Suprapubic skin (tissue), 4 donors: ENCODE measurements at regions not wholly inside any gene's neighbourhood (a gene's known extent, or its start where the extent isn't known, plus 50 kb on each side); places are given as distances from the start of the nearest gene placed in this dataset.
A peak's percentile ranks its signal among the peaks of the same experiment; 100 is the strongest.

ENCODE experiments used
- DNase-seq, 2 donors: peaks; one replicate each; pipeline ENCODE4 v3.0.0-alpha.2; 2019; ENCODE audit warnings: low spot score in 2 of 2
- H3K27ac ChIP-seq: fragments of 200-600 bp; sonication (generic); one replicate; pipeline ENCODE4 v1.5.1; 2019
- H3K27me3 ChIP-seq: fragments of 200-600 bp; sonication (generic); one replicate; pipeline ENCODE4 v1.5.1; 2019
- H3K36me3 ChIP-seq: fragments of 200-600 bp; sonication (generic); one replicate; pipeline ENCODE4 v1.5.1; 2019
- H3K4me1 ChIP-seq: fragments of 200-600 bp; sonication (generic); one replicate; pipeline ENCODE4 v1.5.1; 2019
- H3K4me3 ChIP-seq: fragments of 200-600 bp; sonication (generic); one replicate; pipeline ENCODE4 v1.5.1; 2019; ENCODE audit warnings: mild to moderate bottlenecking
- H3K9me3 ChIP-seq: fragments of 200-600 bp; sonication (generic); one replicate; pipeline ENCODE4 v1.5.1; 2019
- CTCF ChIP-seq, 2 donors: fragments of 200-600 bp in 1 of 2; fragments of 450-650 bp in 1 of 2; sonication (generic) in 1 of 2; IDR thresholded peaks; one replicate each; pipeline ENCODE4 v1.5.1; 2016 to 2019; ENCODE audit warnings: antibody characterized with exemption in 2 of 2, mild to moderate bottlenecking in 1 of 2, moderate library complexity in 1 of 2
- EP300 ChIP-seq: sonication (generic); formaldehyde crosslinking; IDR thresholded peaks from one replicate; pipeline ENCODE4 v1.6.1; 2017; ENCODE audit warnings: antibody characterized with exemption
- POLR2A ChIP-seq, 2 donors: fragments of 450-650 bp; IDR thresholded peaks; one replicate each; pipeline ENCODE4 v1.6.1; 2017; ENCODE audit warnings: antibody characterized with exemption in 2 of 2, mild to moderate bottlenecking in 2 of 2, moderate library complexity in 2 of 2
- POLR2AphosphoS5 ChIP-seq, 3 donors: sonication (generic); formaldehyde crosslinking; IDR thresholded peaks; one replicate each; pipeline ENCODE4 v1.6.1; 2017; ENCODE audit warnings: antibody characterized with exemption in 3 of 3
- WGBS: methylation state at CpG from one replicate; pipeline ENCODE4 v1.1.5; 2018; 5-methylcytosine and 5-hydroxymethylcytosine counted together

GRCh38 chr16:64397945-64398508 is 723.8 kb downstream of the CDH11 start:
- TF ChIP-seq EP300 (no peak), POLR2A (IDR thresholded peaks at IDR 0.05) (no peak), CTCF (IDR thresholded peaks at IDR 0.05) (no peak), POLR2AphosphoS5 (IDR thresholded peaks at IDR 0.05) (no peak)
- Histone ChIP-seq H3K27me3 (no peaks in the 10 kb centered on the region), H3K4me3 (no peak overlapping the region), H3K27ac (no peak overlapping the region), H3K36me3 (no peaks in the 10 kb centered on the region), H3K4me1 (no peaks in the 10 kb centered on the region), H3K9me3 (no peaks in the 10 kb centered on the region)
- DNase-seq: no peak
- 70% methylated on average over 3 of the region's 3 CpGs for WGBS

- 92% methylated on average over 3 of the region's 3 CpGs for WGBS
- no peaks in the 10 kb centered on the region for H3K4me1 ChIP-seq
- H3K36me3 ChIP-seq: no peaks in the 10 kb centered on the region
- no peaks in the 10 kb centered on the region for H3K27me3 ChIP-seq
- TF ChIP-seq CTCF (IDR thresholded peaks at IDR 0.05) (no peak), POLR2AphosphoS5 (IDR thresholded peaks at IDR 0.05) (no peak), POLR2A (IDR thresholded peaks at IDR 0.05) (no peak), EP300 (no peak)
- no peak overlapping the region for H3K4me3 ChIP-seq
- no peak overlapping the region for H3K27ac ChIP-seq
- no peak for DNase-seq
- H3K9me3 ChIP-seq: no peaks in the 10 kb centered on the region
These were observed 724.8 kb downstream of the CDH11 start for GRCh38 chr16:64397042-64397441.

- H3K27ac ChIP-seq: no peak overlapping the region
- TF ChIP-seq EP300 (no peak), POLR2AphosphoS5 (IDR thresholded peaks at IDR 0.05) (no peak), POLR2A (IDR thresholded peaks at IDR 0.05) (no peak), CTCF (IDR thresholded peaks at IDR 0.05) (no peak)
- 88% methylated on average over 1 of the region's 1 CpG for WGBS
- no peaks in the 10 kb centered on the region for H3K9me3 ChIP-seq
- DNase-seq: no peak
- H3K27me3 ChIP-seq: no peaks in the 10 kb centered on the region
- no peak overlapping the region for H3K4me3 ChIP-seq
- H3K4me1 ChIP-seq: peaks cover 6% of the 10 kb centered on the region
- no peaks in the 10 kb centered on the region for H3K36me3 ChIP-seq
These were observed 727.8 kb downstream of the CDH11 start for GRCh38 chr16:64394061-64394460.

- no peaks in the 10 kb centered on the region for H3K9me3 ChIP-seq
- 67% methylated on average over 1 of the region's 1 CpG for WGBS
- TF ChIP-seq EP300 (no peak), CTCF (IDR thresholded peaks at IDR 0.05) (no peak), POLR2A (IDR thresholded peaks at IDR 0.05) (no peak), POLR2AphosphoS5 (IDR thresholded peaks at IDR 0.05) (no peak)
These were observed 729.4 kb downstream of the CDH11 start for GRCh38 chr16:64392456-64392855.

GRCh38 chr16:64391063-64391600 is 730.7 kb downstream of the CDH11 start:
- TF ChIP-seq EP300 (no peak), CTCF (IDR thresholded peaks at IDR 0.05) (no peak), POLR2AphosphoS5 (IDR thresholded peaks at IDR 0.05) (no peak), POLR2A (IDR thresholded peaks at IDR 0.05) (no peak)
- Histone ChIP-seq H3K27me3 (no peaks in the 10 kb centered on the region), H3K9me3 (no peaks in the 10 kb centered on the region), H3K27ac (peak overlapping the region; percentile 37), H3K4me3 (no peak overlapping the region), H3K4me1 (peaks cover 6% of the 10 kb centered on the region), H3K36me3 (no peaks in the 10 kb centered on the region)
- DNase-seq: no peak
- WGBS: 64% methylated on average over 4 of the region's 4 CpGs

More at GRCh38 chr16:64392456-64392855, 729.4 kb downstream of the CDH11 start:
- Histone ChIP-seq H3K27me3 (no peaks in the 10 kb centered on the region), H3K36me3 (no peaks in the 10 kb centered on the region), H3K4me1 (peaks cover 6% of the 10 kb centered on the region), H3K4me3 (no peak overlapping the region), H3K27ac (no peak overlapping the region)
- no peak for DNase-seq
